NT2/D1 (cell line): ENCODE measurements at regions not wholly inside any gene's neighbourhood (a gene's known extent, or its start where the extent isn't known, plus 50 kb on each side); places are given as distances from the start of the nearest gene placed in this dataset.
"Not testable (repeated sequence)": the region's sequence is repeated elsewhere in the genome, so short reads cannot be mapped to it uniquely, and the experiment has no call there.

Source experiments
- YY1 ChIP-seq: IDR thresholded peaks from 2 replicates; pipeline ENCODE4 v1.6.1; 2011; ENCODE audit not compliant: insufficient read length, insufficient read depth
- ZNF274 ChIP-seq: IDR thresholded peaks from 2 replicates; pipeline ENCODE4 v1.6.1; 2011; ENCODE audit warnings: mild to moderate bottlenecking, low read depth, low read length

DNA sequence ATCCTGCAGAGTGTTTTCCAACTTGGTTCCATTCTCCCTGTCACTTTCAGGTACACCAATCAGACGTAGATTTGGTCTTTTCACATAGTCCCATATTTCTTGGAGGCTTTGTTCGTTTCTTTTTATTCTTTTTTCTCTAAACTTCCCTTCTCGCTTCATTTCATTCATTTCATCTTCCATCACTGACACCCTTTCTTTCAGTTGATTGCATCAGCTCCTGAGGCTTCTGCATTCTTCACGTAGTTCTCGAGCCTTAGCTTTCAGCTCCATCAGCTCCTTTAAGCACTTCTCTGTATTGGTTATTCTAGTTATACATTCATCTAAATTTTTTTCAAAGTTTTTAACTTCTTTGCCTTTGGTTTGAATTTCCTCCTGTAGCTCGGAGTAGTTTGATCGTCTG is 140.1 kb downstream of the PLPPR4 start:
- TF ChIP-seq ZNF274, YY1: not testable (repeated sequence)
